T-cell (primary cell): ENCODE measurements at regions not wholly inside any gene's neighbourhood (a gene's known extent, or its start where the extent isn't known, plus 50 kb on each side); places are given as distances from the start of the nearest gene placed in this dataset.
"Not testable (repeated sequence)": the region's sequence is repeated elsewhere in the genome, so short reads cannot be mapped to it uniquely, and the experiment has no call there.

Source experiments
- ATAC-seq, 4 experiments: fragments of 200-7000 bp in 3 of 4; fragments of 150-1000 bp in 1 of 4; cut with Tn5 transposase; replicated peaks in 1 of 4; 1 replicate in 3 of 4; 2 replicates in 1 of 4; pipeline ENCODE4 v1.10.0; 2021; ENCODE audit warnings: moderate library complexity in 3 of 4, mild to moderate bottlenecking in 2 of 4, moderate number of reproducible peaks in 1 of 4
- CTCF ChIA-PET, 2 donors: fragments of 300-600 bp; sonication (Branson Sonifier 250); formaldehyde crosslinking; loops; one replicate each; lab custom pipeline; 2022; ENCODE audit warnings: antibody characterized with exemption in 2 of 2; lab: Charles Lee
- POLR2A ChIA-PET, 2 donors: fragments of 300-600 bp; sonication (Branson Sonifier 250); formaldehyde crosslinking; loops; one replicate each; lab custom pipeline; 2022; ENCODE audit warnings: antibody characterized with exemption in 2 of 2; lab: Charles Lee
- DNase-seq, 35 experiments: peaks; one replicate each; pipeline versions ENCODE4 v3.0.0 to v3.0.0-alpha.2; 2013 to 2023
- H3K27ac ChIP-seq: one replicate; pipeline ENCODE4 v1.5.1; 2013; ENCODE audit warnings: low read length
- H3K27me3 ChIP-seq, 2 experiments: replicated peaks in 1 of 2; 1 replicate in 1 of 2; 2 replicates in 1 of 2; pipeline versions ENCODE4 v1.6.1 to v1.7.0; 2013; ENCODE audit warnings: low read length in 1 of 2, mixed read lengths in 1 of 2; ENCODE audit not compliant: control insufficient read depth in 2 of 2, insufficient read depth in 2 of 2; ENCODE audit errors: extremely low read depth in 1 of 2
- H3K36me3 ChIP-seq, 2 donors: 1 replicate in 1 of 2; 2 replicates in 1 of 2; pipeline versions ENCODE4 v1.6.1 to v1.7.0; 2013; ENCODE audit warnings: low read length in 1 of 2; ENCODE audit not compliant: control insufficient read depth in 2 of 2, insufficient read depth in 1 of 2; ENCODE audit errors: extremely low read depth in 1 of 2
- H3K4me1 ChIP-seq, 2 experiments: 1 replicate in 1 of 2; 2 replicates in 1 of 2; pipeline versions ENCODE4 v1.6.1 to v1.7.0; 2013; ENCODE audit warnings: low read length in 2 of 2, mixed read lengths in 1 of 2; ENCODE audit not compliant: insufficient read depth in 2 of 2, control insufficient read depth in 1 of 2; ENCODE audit errors: extremely low read depth in 1 of 2
- H3K4me3 ChIP-seq, 2 donors: 1 replicate in 1 of 2; 2 replicates in 1 of 2; pipeline versions ENCODE4 v1.5.1 to v1.7.0; 2013; ENCODE audit warnings: mild to moderate bottlenecking in 2 of 2, low read length in 1 of 2, moderate library complexity in 1 of 2; ENCODE audit not compliant: control insufficient read depth in 1 of 2; ENCODE audit errors: extremely low read depth in 1 of 2
- H3K9me3 ChIP-seq: 2 replicates; pipeline ENCODE4 v1.7.0; 2013
- H3K27ac Mint-ChIP-seq, 2 donors: one replicate each; pipeline ENCODE4 v1.8.0; 2020 to 2021; ENCODE audit warnings: mild to moderate bottlenecking in 2 of 2, mixed read lengths in 2 of 2
- H3K27me3 Mint-ChIP-seq, 2 donors: one replicate each; pipeline ENCODE4 v1.8.0; 2021 to 2022; ENCODE audit warnings: mixed read lengths in 2 of 2
- H3K36me3 Mint-ChIP-seq: one replicate; pipeline ENCODE4 v1.8.0; 2021; ENCODE audit warnings: mixed read lengths
- H3K4me1 Mint-ChIP-seq, 3 donors: one replicate each; pipeline ENCODE4 v1.8.0; 2020 to 2022; ENCODE audit warnings: mixed read lengths in 3 of 3, mild to moderate bottlenecking in 1 of 3
- H3K4me3 Mint-ChIP-seq, 3 donors: one replicate each; pipeline ENCODE4 v1.8.0; 2020 to 2022; ENCODE audit warnings: mild to moderate bottlenecking in 3 of 3, mixed read lengths in 3 of 3, moderate library complexity in 3 of 3
- H3K9me3 Mint-ChIP-seq, 3 donors: one replicate each; pipeline ENCODE4 v1.8.0; 2020 to 2022; ENCODE audit warnings: mixed read lengths in 3 of 3
- WGBS: methylation state at CpG from one replicate; pipeline ENCODE4 v1.1.5; 2013; ENCODE audit warnings: missing lambda C conversion rate; ENCODE audit not compliant: insufficient coverage; 5-methylcytosine and 5-hydroxymethylcytosine counted together

- peaks cover 2 to 15% (median 8%) of the 10 kb centered on the region in 3 donors for H3K9me3 Mint-ChIP-seq
- no peaks in the 10 kb centered on the region for H3K36me3 Mint-ChIP-seq
- H3K4me1 ChIP-seq: no peaks in the 10 kb centered on the region
- POLR2A ChIA-PET: no interaction called here
- no peak overlapping the region for H3K27ac ChIP-seq
- no peaks in the 10 kb centered on the region for H3K36me3 ChIP-seq
- DNase-seq: no peak
- H3K4me3 ChIP-seq: no peak overlapping the region
- H3K27ac Mint-ChIP-seq: no peak overlapping the region
- H3K4me3 Mint-ChIP-seq: no peak overlapping the region
- no peaks in the 10 kb centered on the region for H3K4me1 Mint-ChIP-seq
- ATAC-seq: no peak
- peaks cover 14 to 23% of the 10 kb centered on the region in 2 donors for H3K27me3 Mint-ChIP-seq
- H3K9me3 ChIP-seq: no peaks in the 10 kb centered on the region
- WGBS: no CpG with 5 or more reads among the region's 1 CpG
- peaks cover 0 to 3% of the 10 kb centered on the region in 2 experiments for H3K27me3 ChIP-seq
- CTCF ChIA-PET: no interaction called here
These were observed 72.1 kb downstream of the TMEM212 start for GRCh38 chr3:171915275-171915674.

GRCh38 chr3:171916888-171917287 is 73.7 kb downstream of the TMEM212 start:
- Mint-ChIP-seq H3K36me3 (no peaks in the 10 kb centered on the region), H3K27ac (no peak overlapping the region), H3K9me3 (peaks cover 6 to 20% (median 9%) of the 10 kb centered on the region in 3 donors), H3K4me1 (no peaks in the 10 kb centered on the region), H3K4me3 (no peak overlapping the region), H3K27me3 (peaks cover 14 to 28% of the 10 kb centered on the region in 2 donors)
- DNase-seq: no peak
- H3K4me3 ChIP-seq: no peak overlapping the region
- no peaks in the 10 kb centered on the region for H3K4me1 ChIP-seq
- peaks cover 0 to 3% of the 10 kb centered on the region in 2 experiments for H3K27me3 ChIP-seq
- H3K9me3 ChIP-seq: no peaks in the 10 kb centered on the region
- no peaks in the 10 kb centered on the region for H3K36me3 ChIP-seq
- ChIA-PET CTCF (no interaction called here), POLR2A (no interaction called here)
- no peak for ATAC-seq
- H3K27ac ChIP-seq: no peak overlapping the region
- no CpG with 5 or more reads among the region's 3 CpGs for WGBS

DNA sequence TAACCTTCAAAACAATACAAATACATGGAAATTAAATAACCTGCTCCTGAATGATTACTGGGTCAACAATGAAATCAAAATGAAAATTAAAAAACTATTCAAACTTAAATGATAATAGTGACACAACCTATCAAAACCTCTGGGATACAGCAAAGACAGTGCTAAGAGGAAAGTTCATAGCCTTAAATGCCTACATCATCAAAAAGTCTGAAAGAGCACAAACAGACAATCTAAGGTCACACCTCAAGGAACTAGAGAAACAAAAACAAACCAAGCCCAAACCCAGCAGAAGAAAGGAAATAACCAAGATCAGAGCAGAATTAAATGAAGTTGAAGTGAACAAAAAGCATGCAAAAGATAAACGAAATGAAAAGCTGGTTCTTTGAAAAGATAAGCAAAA is 79.5 kb downstream of the TMEM212 start:
- CTCF ChIA-PET, H3K27ac ChIP-seq, DNase-seq, H3K4me3 Mint-ChIP-seq, H3K36me3 Mint-ChIP-seq, H3K27me3 ChIP-seq, H3K27ac Mint-ChIP-seq, ATAC-seq, H3K9me3 ChIP-seq, H3K4me1 ChIP-seq, H3K4me1 Mint-ChIP-seq, H3K4me3 ChIP-seq, H3K36me3 ChIP-seq: not testable (repeated sequence)
- WGBS: no CpG with 5 or more reads among the region's 1 CpG
- POLR2A ChIA-PET: interaction anchor here in 1 of 2 donors (0.6 kb wide), 1 partner anchor 50 kb away, joined by 3 read pairs; no protein-coding TSS in a partner anchor
- H3K27me3 Mint-ChIP-seq: peaks cover 7 to 26% of the 10 kb centered on the region in 2 donors
- H3K9me3 Mint-ChIP-seq: peaks cover 15 to 46% (median 17%) of the 10 kb centered on the region in 3 donors

GRCh38 chr3:171923668-171924067 is 80.5 kb downstream of the TMEM212 start:
- DNase-seq, CTCF ChIA-PET, H3K27ac Mint-ChIP-seq, H3K36me3 ChIP-seq, H3K4me1 Mint-ChIP-seq, ATAC-seq, H3K4me1 ChIP-seq, H3K4me3 Mint-ChIP-seq, H3K27me3 ChIP-seq, H3K4me3 ChIP-seq, POLR2A ChIA-PET, H3K36me3 Mint-ChIP-seq, H3K9me3 ChIP-seq, H3K27ac ChIP-seq: not testable (repeated sequence)
- H3K9me3 Mint-ChIP-seq: peaks cover 15 to 46% (median 17%) of the 10 kb centered on the region in 3 donors
- WGBS: no CpG with 5 or more reads among the region's 2 CpGs
- H3K27me3 Mint-ChIP-seq: peaks cover 0 to 20% of the 10 kb centered on the region in 2 donors

DNA sequence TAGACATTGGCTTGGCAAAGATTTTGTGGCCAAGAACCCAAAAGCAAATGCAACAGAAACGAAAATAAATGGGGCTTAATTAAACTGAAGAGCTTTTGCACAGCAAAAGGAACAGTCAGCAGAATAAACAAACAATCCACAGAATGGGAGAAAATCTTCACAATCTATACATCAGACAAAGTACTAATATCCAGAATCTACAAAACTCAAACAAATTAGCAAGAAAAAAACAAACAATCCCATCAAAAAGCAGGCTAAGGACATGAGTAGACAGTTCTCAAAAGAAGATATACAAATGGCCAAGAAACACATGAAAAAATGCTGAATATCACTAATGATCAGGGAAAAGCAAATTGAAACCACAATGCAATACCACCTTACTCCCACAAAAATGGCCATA is 81.7 kb downstream of the TMEM212 start:
- WGBS: no CpG with 5 or more reads among the region's 1 CpG
- CTCF ChIA-PET: not testable (repeated sequence)

DNA sequence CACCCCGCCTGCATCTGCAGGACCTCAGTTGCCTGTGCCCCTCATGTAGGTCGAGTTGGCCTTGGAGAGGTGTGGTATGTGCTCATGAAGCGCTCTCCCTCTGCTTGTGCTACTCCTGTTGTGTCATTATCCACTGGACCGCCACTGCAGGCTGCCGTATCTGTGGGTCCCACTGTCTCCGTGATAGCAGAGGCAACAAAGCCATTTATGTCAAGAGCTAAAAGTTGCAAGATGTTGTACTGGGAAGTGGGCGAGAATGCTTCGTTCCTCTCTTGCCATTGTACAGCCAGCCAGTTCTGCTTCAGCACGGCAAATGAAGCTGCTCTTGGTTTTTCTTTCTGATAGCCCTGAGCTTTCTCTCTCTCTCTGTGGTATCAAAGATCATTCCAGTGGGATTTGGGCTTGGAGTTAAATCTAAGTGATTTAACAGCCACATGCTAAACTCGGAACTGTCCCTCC is 89.0 kb downstream of the TMEM212 start:
- CTCF ChIA-PET: no interaction called here
- no peak overlapping the region for H3K4me3 Mint-ChIP-seq
- H3K9me3 Mint-ChIP-seq: no peaks in the 10 kb centered on the region
- Histone ChIP-seq H3K27me3 (no peaks in the 10 kb centered on the region), H3K4me3 (no peak overlapping the region), H3K9me3 (no peaks in the 10 kb centered on the region), H3K4me1 (no peaks in the 10 kb centered on the region), H3K36me3 (no peaks in the 10 kb centered on the region), H3K27ac (no peak overlapping the region)
- H3K27me3 Mint-ChIP-seq: peaks cover 0 to 1% of the 10 kb centered on the region in 2 donors
- 93% methylated on average over 7 of the region's 10 CpGs for whole genome bisulfite sequencing
- no peak for DNase-seq
- POLR2A ChIA-PET: no interaction called here
- no peaks in the 10 kb centered on the region for H3K36me3 Mint-ChIP-seq
- ATAC-seq: no peak
- no peaks in the 10 kb centered on the region for H3K4me1 Mint-ChIP-seq
- H3K27ac Mint-ChIP-seq: no peak overlapping the region

More for the DNA sequence above, 81.7 kb downstream of the TMEM212 start:
- H3K36me3 Mint-ChIP-seq, H3K4me3 Mint-ChIP-seq, H3K27me3 ChIP-seq, DNase-seq, POLR2A ChIA-PET, H3K4me1 Mint-ChIP-seq, H3K4me1 ChIP-seq, H3K36me3 ChIP-seq, H3K9me3 ChIP-seq, H3K27ac ChIP-seq, ATAC-seq, H3K27ac Mint-ChIP-seq, H3K4me3 ChIP-seq: not testable (repeated sequence)
- H3K27me3 Mint-ChIP-seq: peaks cover 0 to 11% of the 10 kb centered on the region in 2 donors
- peaks cover 14 to 46% (median 17%) of the 10 kb centered on the region in 3 donors for H3K9me3 Mint-ChIP-seq

GRCh38 chr3:171933441-171933840 is 90.3 kb downstream of the TMEM212 start:
- peaks cover 0 to 1% of the 10 kb centered on the region in 2 donors for H3K27me3 Mint-ChIP-seq
- no peak overlapping the region for H3K27ac Mint-ChIP-seq
- no CpG with 5 or more reads among the region's 1 CpG for WGBS
- no peak overlapping the region for H3K4me3 Mint-ChIP-seq
- Histone ChIP-seq H3K27ac (no peak overlapping the region), H3K4me3 (no peak overlapping the region), H3K4me1 (no peaks in the 10 kb centered on the region), H3K27me3 (no peaks in the 10 kb centered on the region), H3K9me3 (no peaks in the 10 kb centered on the region), H3K36me3 (no peaks in the 10 kb centered on the region)
- H3K36me3 Mint-ChIP-seq: no peaks in the 10 kb centered on the region
- no peaks in the 10 kb centered on the region for H3K9me3 Mint-ChIP-seq
- ATAC-seq: no peak
- H3K4me1 Mint-ChIP-seq: no peaks in the 10 kb centered on the region
- ChIA-PET POLR2A (no interaction called here), CTCF (no interaction called here)
- DNase-seq: no peak
